ENCODE measurements at regions not wholly inside any gene's neighbourhood (a gene's known extent, or its start where the extent isn't known, plus 50 kb on each side); places are given as distances from the start of the nearest gene placed in this dataset.
"Not testable (repeated sequence)": the region's sequence is repeated elsewhere in the genome, so short reads cannot be mapped to it uniquely, and the experiment has no call there.

GRCh38 chr6:159522877-159523547 is 170.0 kb downstream of the SOD2 start:
- no peak for DNase-seq (ENCODE audit: low read depth)

GRCh38 chr6:159521962-159522361 is 171.1 kb downstream of the SOD2 start:
- no peak for DNase-seq (ENCODE audit: low read depth)

GRCh38 chr6:159520002-159520401 is 173.0 kb downstream of the SOD2 start:
- DNase-seq (ENCODE audit: low read depth) = no peak

DNA sequence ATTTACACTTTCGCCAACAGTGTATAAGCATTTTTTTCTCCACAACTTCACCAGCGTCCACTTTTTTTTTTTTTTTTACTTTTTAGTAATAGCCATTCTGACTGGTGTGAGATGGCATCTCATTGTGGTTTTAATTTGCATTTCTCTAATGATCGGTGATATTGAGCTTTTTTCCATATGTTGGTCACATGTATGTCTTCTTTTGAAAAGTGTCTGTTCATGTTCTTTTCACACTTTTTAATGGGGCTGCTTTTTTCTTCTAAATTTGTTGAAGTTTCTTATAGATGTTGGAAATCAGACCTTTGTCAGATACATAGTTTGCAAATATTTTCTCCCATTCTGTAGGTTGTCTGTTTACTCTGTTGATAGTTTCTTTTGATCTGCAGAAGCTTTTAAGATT is 177.2 kb downstream of the SOD2 start:
- DNase-seq (ENCODE audit: low read depth) = not testable (repeated sequence)

DNA sequence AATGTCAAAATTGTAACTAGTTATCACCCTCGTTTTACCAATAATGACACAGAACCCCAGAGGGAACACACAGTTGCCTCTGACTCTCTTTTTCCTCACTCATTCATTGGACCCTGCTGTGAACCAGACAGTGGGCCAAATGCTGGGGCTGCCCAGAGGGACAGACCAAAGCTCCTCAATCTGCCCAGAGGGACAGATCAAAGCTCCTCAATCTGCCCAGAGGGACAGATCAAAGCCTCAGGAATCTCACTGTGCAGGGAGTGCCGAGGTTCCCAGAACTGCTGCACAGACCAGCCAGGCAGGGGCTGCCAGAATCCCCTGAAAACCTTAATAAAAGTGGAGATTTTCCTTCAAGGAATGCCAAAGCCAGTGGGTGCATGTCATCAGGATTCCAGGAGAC is 179.1 kb downstream of the SOD2 start:
- DNase-seq (ENCODE audit: low read depth) = no peak

DNA sequence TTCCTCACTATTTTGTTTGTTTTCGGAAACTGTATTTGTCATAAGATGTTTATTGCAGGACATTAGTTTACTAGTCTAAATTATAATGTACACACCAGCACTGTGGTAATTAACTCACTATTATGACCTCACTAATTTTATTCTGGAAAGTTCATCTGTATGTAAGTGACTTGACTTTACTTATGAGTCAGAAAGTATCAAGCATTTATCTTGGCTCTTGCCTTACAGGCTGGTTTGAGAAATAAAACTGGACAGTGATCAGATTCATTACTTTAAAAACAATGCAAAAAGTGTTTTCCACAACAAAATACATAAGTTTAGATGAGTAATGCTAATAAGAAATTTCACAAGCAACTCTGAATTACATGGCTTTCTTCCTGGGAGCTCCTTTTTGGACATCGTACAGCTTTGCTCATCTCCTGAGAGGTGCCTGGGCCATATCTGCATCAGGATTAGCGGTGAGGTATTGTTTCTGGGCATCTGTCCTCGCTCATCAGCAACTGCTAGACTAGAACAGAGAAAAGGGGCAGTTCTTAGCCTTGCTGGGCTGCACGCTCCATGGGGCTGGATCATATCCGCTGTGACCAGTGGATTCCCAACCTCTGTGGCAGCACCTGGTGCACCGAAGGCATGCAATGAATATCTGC is 179.8 kb downstream of the SOD2 start:
- DNase-seq (ENCODE audit: low read depth) = no peak

GRCh38 chr6:159512571-159512970 is 180.5 kb downstream of the SOD2 start:
- no peak for DNase-seq (ENCODE audit: low read depth)

DNA sequence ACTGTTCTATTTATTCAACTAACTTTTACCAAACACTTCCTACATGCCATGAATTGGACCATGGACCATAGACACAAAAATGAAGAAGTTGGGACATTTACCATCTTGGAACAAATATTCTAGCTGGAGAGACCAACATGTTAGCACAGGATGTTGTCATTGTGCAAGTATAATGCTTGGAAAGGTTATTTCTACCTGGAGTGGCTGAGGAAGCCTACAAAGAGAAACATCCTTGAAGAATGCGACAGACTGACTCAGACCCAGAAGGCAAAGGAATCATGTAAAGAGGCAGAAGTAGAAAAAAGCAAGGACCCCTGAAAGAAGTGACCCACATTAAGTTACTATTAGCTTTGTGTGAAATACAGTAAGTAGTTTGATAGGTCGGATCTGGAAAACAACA is 180.9 kb downstream of the SOD2 start:
- DNase-seq (ENCODE audit: low read depth) = no peak

GRCh38 chr6:159510141-159510540 is 182.9 kb downstream of the SOD2 start:
- no peak for DNase-seq (ENCODE audit: low read depth)

- no peak for DNase-seq (ENCODE audit: low read depth)
Measured at GRCh38 chr6:159508931-159509330, 184.1 kb downstream of the SOD2 start.

DNA sequence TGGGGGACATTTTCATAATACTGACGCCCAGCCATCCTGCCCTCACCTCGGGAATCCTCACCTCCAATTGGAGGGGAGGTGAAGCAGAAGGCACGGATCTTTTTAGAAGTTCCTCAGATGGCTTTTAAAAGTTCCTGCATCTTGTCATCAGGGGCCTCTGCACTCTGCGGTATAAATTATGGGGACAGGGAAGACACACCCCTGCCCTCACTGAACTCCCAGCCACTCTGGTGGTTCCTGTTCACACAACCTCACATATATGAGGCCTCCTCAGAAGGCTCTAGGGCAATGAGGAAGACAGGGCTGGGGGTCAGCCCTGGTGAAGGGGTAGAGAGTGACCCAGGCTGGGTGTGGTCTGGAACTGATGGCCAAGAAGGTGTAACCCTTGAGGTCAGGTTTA is 187.0 kb downstream of the SOD2 start:
- no peak for DNase-seq (ENCODE audit: low read depth)

GRCh38 chr6:159505140-159505922 is 187.7 kb downstream of the SOD2 start:
- no peak for DNase-seq (ENCODE audit: low read depth)

GRCh38 chr6:159501558-159501957 is 191.5 kb downstream of the SOD2 start:
- no peak for DNase-seq (ENCODE audit: low read depth)

- no peak for DNase-seq (ENCODE audit: low read depth)
Measured at GRCh38 chr6:159499034-159499433, 194.0 kb downstream of the SOD2 start.

GRCh38 chr6:159494586-159494972 is 198.5 kb downstream of the SOD2 start:
- DNase-seq (ENCODE audit: low read depth) = no peak

GRCh38 chr6:159493898-159494585 is 199.0 kb downstream of the SOD2 start:
- DNase-seq (ENCODE audit: low read depth) = no peak

DNA sequence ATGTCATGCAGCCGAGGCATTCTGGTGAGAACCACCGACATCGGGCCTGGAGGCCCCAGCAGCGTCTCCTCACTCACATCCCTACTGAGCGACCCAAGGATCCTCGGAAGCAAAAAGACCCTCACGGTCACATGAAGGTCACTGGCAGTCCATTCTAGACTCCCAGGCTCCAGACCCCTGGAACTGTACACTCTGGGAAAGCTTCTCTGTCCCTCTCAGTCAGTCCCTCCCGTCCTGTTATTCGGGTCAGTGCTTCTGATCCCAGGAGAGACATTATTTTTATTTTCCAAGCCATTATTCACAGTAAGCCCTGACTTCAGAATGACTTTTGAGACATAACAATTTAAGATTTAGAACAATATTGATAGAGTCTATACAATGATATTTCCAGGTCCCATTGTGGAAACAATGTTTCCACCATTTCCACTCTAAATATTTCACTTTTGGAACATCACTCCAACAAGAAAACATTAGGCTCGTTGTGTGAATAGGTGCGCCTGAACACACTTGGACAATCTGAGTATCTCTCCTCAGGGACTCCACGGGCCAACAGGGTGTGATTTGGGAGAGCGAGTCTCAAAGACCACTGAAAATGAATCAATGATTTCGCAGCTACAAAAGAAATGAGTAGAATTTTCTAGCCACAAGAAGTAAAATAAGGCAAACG is 199.7 kb downstream of the SOD2 start:
- no peak for DNase-seq (ENCODE audit: low read depth)

DNA sequence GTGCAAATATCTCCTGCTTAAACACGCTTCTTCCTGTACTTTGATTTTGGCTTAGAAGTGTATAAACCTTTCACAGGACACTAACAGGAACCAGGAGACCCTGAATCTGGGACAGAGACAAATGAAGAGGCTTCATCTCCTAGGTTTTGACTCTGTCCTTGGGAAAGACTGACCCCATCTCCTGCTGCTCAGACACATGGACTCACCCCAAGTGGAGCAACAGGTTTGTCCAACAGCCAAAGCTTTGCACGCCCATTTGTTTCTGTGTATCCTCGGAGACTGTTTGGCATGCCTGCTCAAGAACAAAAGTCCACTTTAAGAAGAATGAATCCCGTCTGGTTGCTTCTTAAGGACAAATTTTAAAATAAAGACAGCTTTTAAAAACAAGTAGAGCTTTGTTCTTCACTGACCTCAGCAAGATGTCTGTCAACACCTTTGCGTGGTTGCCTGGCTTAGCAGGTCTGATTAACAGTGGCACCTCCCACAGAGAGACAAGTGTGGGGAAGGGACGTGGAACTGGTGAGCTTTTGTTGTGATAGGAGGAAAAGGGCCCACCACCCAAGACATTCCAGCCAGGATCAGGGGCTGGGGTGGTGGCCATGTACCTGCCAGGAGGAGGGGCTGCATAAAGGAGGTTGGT is 202.6 kb downstream of the SOD2 start:
- DNase-seq (ENCODE audit: low read depth) = no peak

DNA sequence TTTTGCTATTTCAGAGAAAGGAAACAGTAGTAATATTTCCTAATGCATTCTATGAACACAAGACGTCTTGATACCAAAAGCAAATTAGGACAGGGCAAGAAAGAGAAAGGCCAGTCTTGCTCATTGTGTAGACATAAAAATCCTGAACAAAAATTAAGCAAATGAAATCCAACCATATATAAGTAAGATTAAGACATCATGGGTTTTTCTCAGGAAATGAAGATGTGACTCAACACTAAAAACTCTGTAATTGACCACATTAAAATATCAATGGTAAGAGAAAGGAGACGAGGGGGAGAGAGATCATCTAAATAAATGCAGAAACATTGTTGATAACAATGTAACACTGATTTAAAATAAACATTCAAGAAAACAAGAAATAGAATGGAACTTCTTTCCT is 205.4 kb downstream of the SOD2 start:
- no peak for DNase-seq (ENCODE audit: low read depth)

DNA sequence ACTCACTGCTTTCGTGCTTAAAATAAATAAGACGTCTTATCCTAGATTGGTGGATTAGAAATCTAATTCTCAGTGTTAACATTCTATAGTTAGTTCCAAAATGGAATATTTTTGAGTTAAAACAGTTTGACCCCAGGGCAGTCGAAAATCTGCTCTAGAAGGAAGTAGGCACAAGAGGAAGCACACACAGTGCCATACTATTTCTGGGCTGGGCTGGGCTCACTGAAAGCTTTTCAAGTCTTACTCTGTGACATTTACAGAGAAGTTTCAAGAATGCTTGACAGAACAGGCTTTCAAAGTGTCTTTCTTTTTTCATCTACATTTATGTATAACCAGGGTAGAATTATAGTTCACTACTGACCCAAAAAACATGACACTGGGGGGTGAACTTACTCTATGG is 209.8 kb downstream of the SOD2 start:
- no peak for DNase-seq (ENCODE audit: low read depth)

GRCh38 chr6:159481897-159482296 is 211.1 kb downstream of the SOD2 start:
- no peak for DNase-seq (ENCODE audit: low read depth)

DNA sequence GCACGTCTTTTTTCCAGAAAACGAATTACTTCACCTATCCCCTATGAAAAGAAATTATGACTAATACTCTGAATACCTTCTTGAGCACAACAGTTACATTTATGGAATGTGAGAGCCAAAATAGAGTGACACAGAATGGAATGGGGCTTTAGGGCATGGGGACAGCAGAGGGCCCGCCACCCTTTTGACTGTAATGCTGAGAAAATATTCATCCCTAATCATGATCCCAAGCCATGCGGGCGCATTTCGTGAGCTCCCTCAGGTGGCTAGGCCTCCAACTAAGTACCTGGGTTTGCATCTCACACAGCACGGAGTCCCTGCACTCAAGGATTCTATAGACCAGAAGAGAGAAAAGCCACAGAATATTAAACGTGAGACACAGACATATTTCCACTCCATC is 212.6 kb downstream of the SOD2 start:
- no peak for DNase-seq (ENCODE audit: low read depth)
